A673 (cell line): ENCODE measurements at regions not wholly inside any gene's neighbourhood (a gene's known extent, or its start where the extent isn't known, plus 50 kb on each side); places are given as distances from the start of the nearest gene placed in this dataset.

Source experiments
- BruUV-seq: library from RNA; stranded (reverse); fragments of 400-500 nt; replicated peaks from 2 replicates; lab custom pipeline; 2021; lab: Mats Ljungman, UMichigan
- CTCF ChIA-PET: fragments of 300-600 bp; sonication (Branson Sonifier 250); formaldehyde crosslinking; loops from one replicate; lab custom pipeline; 2022; ENCODE audit warnings: antibody characterized with exemption; lab: Charles Lee
- POLR2A ChIA-PET: fragments of 300-600 bp; sonication (Branson Sonifier 250); formaldehyde crosslinking; loops from one replicate; lab custom pipeline; 2022; ENCODE audit warnings: antibody characterized with exemption; ENCODE audit not compliant: low non-redundant PET; lab: Charles Lee
- DNase-seq: peaks from one replicate; pipeline ENCODE4 v3.0.0-alpha.2; 2015; ENCODE audit warnings: low spot score
- H3K27ac ChIP-seq: fragments of 200-600 bp; sonication (generic); 2 replicates; pipeline ENCODE4 v1.5.1; 2016; ENCODE audit warnings: mixed run types, low read depth, mild to moderate bottlenecking, mixed read lengths, antibody characterized with exemption, low read length; ENCODE audit not compliant: poor library complexity, severe bottlenecking
- H3K27me3 ChIP-seq: fragments of 200-600 bp; sonication (generic); replicated peaks from 2 replicates; pipeline ENCODE4 v1.6.1; 2017; ENCODE audit warnings: mixed run types, low read depth, mild to moderate bottlenecking, mixed read lengths, antibody characterized with exemption, low read length; ENCODE audit not compliant: insufficient read depth, poor library complexity
- H3K36me3 ChIP-seq: fragments of 200-600 bp; sonication (generic); 2 replicates; pipeline ENCODE4 v1.6.1; 2016; ENCODE audit warnings: mixed run types, mild to moderate bottlenecking, mixed read lengths, antibody characterized with exemption, low read length; ENCODE audit not compliant: insufficient read depth, poor library complexity, severe bottlenecking
- H3K4me1 ChIP-seq: fragments of 200-600 bp; sonication (generic); 2 replicates; pipeline ENCODE4 v1.6.1; 2017; ENCODE audit warnings: mixed run types, mild to moderate bottlenecking, mixed read lengths, antibody characterized with exemption, low read length; ENCODE audit not compliant: insufficient read depth, poor library complexity, severe bottlenecking
- H3K4me3 ChIP-seq: fragments of 200-600 bp; sonication (generic); 2 replicates; pipeline ENCODE4 v1.5.1; 2016; ENCODE audit warnings: low read depth, mixed run types, mild to moderate bottlenecking, mixed read lengths, low read length; ENCODE audit not compliant: poor library complexity, severe bottlenecking
- H3K9me3 ChIP-seq: fragments of 200-600 bp; sonication (generic); 2 replicates; pipeline ENCODE4 v1.6.1; 2016; ENCODE audit warnings: mixed run types, low read depth, mild to moderate bottlenecking, mixed read lengths, antibody characterized with exemption, low read length; ENCODE audit not compliant: poor library complexity, severe bottlenecking
- CTCF ChIP-seq: fragments of 300-800, 200-600 bp; sonication (generic); conservative IDR thresholded peaks from 2 replicates; pipeline ENCODE4 v1.5.1; 2017; ENCODE audit warnings: low read depth, mild to moderate bottlenecking, antibody characterized with exemption, low read length, moderate library complexity, mixed read lengths
- EZH2 ChIP-seq: fragments of 200-600 bp; sonication (generic); IDR thresholded peaks from 2 replicates; pipeline ENCODE4 v1.6.1; 2017; ENCODE audit warnings: borderline replicate concordance, low read depth, mild to moderate bottlenecking, mixed read lengths, antibody characterized with exemption, low read length; ENCODE audit not compliant: poor library complexity, severe bottlenecking
- intact Hi-C: fragments of 100-400 bp; cut with micrococcal nuclease; formaldehyde crosslinking; loops from one replicate; pipeline ENCODE4 v1.10.0; 2022; ENCODE audit not compliant: unreplicated experiment

- BruUV-seq, result no TSS peak
- no peaks in the 10 kb centered on the region for H3K4me1 ChIP-seq
- TF ChIP-seq CTCF (no peak), EZH2 (no peak)
- no peak overlapping the region for H3K4me3 ChIP-seq
- no peaks in the 10 kb centered on the region for H3K27me3 ChIP-seq
- no peaks in the 10 kb centered on the region for H3K36me3 ChIP-seq
- POLR2A ChIA-PET, result no interaction called here
- CTCF ChIA-PET, result no interaction called here
- DNase-seq, result no peak
- no peak overlapping the region for H3K27ac ChIP-seq
- intact Hi-C loops, result no loop called here
- peaks cover 4% of the 10 kb centered on the region for H3K9me3 ChIP-seq
Observed at GRCh38 chr19:30744741-30745475, 372.7 kb downstream of the ZNF536 start.

- DNase-seq, result no peak
- CTCF ChIA-PET, result no interaction called here
- POLR2A ChIA-PET, result no interaction called here
- BruUV-seq, result no TSS peak
- no peak overlapping the region for H3K4me3 ChIP-seq
- H3K27me3 ChIP-seq, result no peaks in the 10 kb centered on the region
- TF ChIP-seq CTCF (no peak), EZH2 (no peak)
- intact Hi-C loops, result no loop called here
- no peaks in the 10 kb centered on the region for H3K4me1 ChIP-seq
- no peaks in the 10 kb centered on the region for H3K36me3 ChIP-seq
- H3K9me3 ChIP-seq, result no peaks in the 10 kb centered on the region
- no peak overlapping the region for H3K27ac ChIP-seq
Observed at GRCh38 chr19:30743702-30744101, 371.5 kb downstream of the ZNF536 start.

GRCh38 chr19:30743011-30743410, 370.8 kb downstream of the ZNF536 start:
- POLR2A ChIA-PET, result no interaction called here
- no peak overlapping the region for H3K27ac ChIP-seq
- DNase-seq, result no peak
- no peaks in the 10 kb centered on the region for H3K4me1 ChIP-seq
- no peaks in the 10 kb centered on the region for H3K27me3 ChIP-seq
- CTCF ChIA-PET, result no interaction called here
- intact Hi-C loops, result no loop called here
- no TSS peak for BruUV-seq
- H3K9me3 ChIP-seq, result no peaks in the 10 kb centered on the region
- TF ChIP-seq CTCF, result no peak
- no peak overlapping the region for H3K4me3 ChIP-seq
- H3K36me3 ChIP-seq, result no peaks in the 10 kb centered on the region
